ENCODE measurements at regions not wholly inside any gene's neighbourhood (a gene's known extent, or its start where the extent isn't known, plus 50 kb on each side); places are given as distances from the start of the nearest gene placed in this dataset.

GRCh38 chr3:186425788-186426730 lies 64.0 kb upstream of the DGKG start:
- peak overlapping the region; percentile 50 for H3K27ac ChIP-seq
- H3K4me3 ChIP-seq, result no peak overlapping the region
- no peak for DNase-seq (ENCODE audit: extremely low spot score in 2 of 2)
- TF ChIP-seq POLR2A (IDR thresholded peaks at IDR 0.05), result no peak
- peak in 1 of 2 donors; percentile 38 for TF ChIP-seq POLR2AphosphoS5 (IDR thresholded peaks at IDR 0.05; ENCODE audit: insufficient read depth in 1 of 2, low read depth in 1 of 2)
- no peaks in the 10 kb centered on the region for H3K27me3 ChIP-seq
- H3K4me1 ChIP-seq, result peaks cover 9% of the 10 kb centered on the region
- intact Hi-C loops (cut with DNase I), result no loop called here
- no peaks in the 10 kb centered on the region for H3K9me3 ChIP-seq
- H3K36me3 ChIP-seq, result no peaks in the 10 kb centered on the region

- Histone ChIP-seq H3K9me3 (no peaks in the 10 kb centered on the region), H3K36me3 (no peaks in the 10 kb centered on the region), H3K4me1 (peaks cover 9% of the 10 kb centered on the region), H3K4me3 (no peak overlapping the region), H3K27me3 (no peaks in the 10 kb centered on the region), H3K27ac (no peak overlapping the region)
- DNase-seq (ENCODE audit: extremely low spot score in 2 of 2), result no peak
- intact Hi-C loops (cut with DNase I), result no loop called here
- TF ChIP-seq POLR2A (IDR thresholded peaks at IDR 0.05) (no peak), POLR2AphosphoS5 (IDR thresholded peaks at IDR 0.05; ENCODE audit: insufficient read depth in 1 of 2, low read depth in 1 of 2) (no peak), CTCF (IDR thresholded peaks at IDR 0.05) (no peak)
Observed at GRCh38 chr3:186421946-186422345, 59.9 kb upstream of the DGKG start.

- Histone ChIP-seq H3K27me3 (no peaks in the 10 kb centered on the region), H3K27ac (no peak overlapping the region), H3K9me3 (no peaks in the 10 kb centered on the region), H3K4me3 (no peak overlapping the region), H3K4me1 (peaks cover 11% of the 10 kb centered on the region), H3K36me3 (no peaks in the 10 kb centered on the region)
- no peak for DNase-seq (ENCODE audit: extremely low spot score in 2 of 2)
- intact Hi-C loops (cut with DNase I), result loop anchor here (10.0 kb wide), 1 partner anchor 54 kb away; the partner anchor contains the start of gene DGKG
- TF ChIP-seq POLR2A (IDR thresholded peaks at IDR 0.05) (no peak), CTCF (IDR thresholded peaks at IDR 0.05) (no peak), POLR2AphosphoS5 (IDR thresholded peaks at IDR 0.05; ENCODE audit: insufficient read depth in 1 of 2, low read depth in 1 of 2) (no peak)
Observed at GRCh38 chr3:186418671-186419145, 56.7 kb upstream of the DGKG start.

GRCh38 chr3:186417791-186418190 lies 55.8 kb upstream of the DGKG start:
- Histone ChIP-seq H3K4me3 (no peak overlapping the region), H3K9me3 (no peaks in the 10 kb centered on the region), H3K27me3 (no peaks in the 10 kb centered on the region), H3K27ac (no peak overlapping the region), H3K4me1 (peaks cover 11% of the 10 kb centered on the region), H3K36me3 (no peaks in the 10 kb centered on the region)
- TF ChIP-seq POLR2A (IDR thresholded peaks at IDR 0.05) (no peak), CTCF (IDR thresholded peaks at IDR 0.05) (no peak), POLR2AphosphoS5 (IDR thresholded peaks at IDR 0.05; ENCODE audit: insufficient read depth in 1 of 2, low read depth in 1 of 2) (no peak)
- intact Hi-C loops (cut with DNase I), result loop anchor here (10.0 kb wide), 1 partner anchor 53 kb away; the partner anchor contains the start of gene DGKG
- no peak for DNase-seq (ENCODE audit: extremely low spot score in 2 of 2)

- Histone ChIP-seq H3K27ac (no peak overlapping the region), H3K27me3 (no peaks in the 10 kb centered on the region), H3K36me3 (no peaks in the 10 kb centered on the region), H3K4me1 (peaks cover 11% of the 10 kb centered on the region), H3K9me3 (no peaks in the 10 kb centered on the region), H3K4me3 (peak overlapping the region in 1 of 2 donors; percentile 45)
- TF ChIP-seq POLR2AphosphoS5 (IDR thresholded peaks at IDR 0.05; ENCODE audit: insufficient read depth in 1 of 2, low read depth in 1 of 2) (no peak), POLR2A (IDR thresholded peaks at IDR 0.05) (no peak), CTCF (IDR thresholded peaks at IDR 0.05) (no peak)
- intact Hi-C loops (cut with DNase I), result loop anchor here (10.0 kb wide), 1 partner anchor 50 kb away; the partner anchor contains the start of gene DGKG
- DNase-seq (ENCODE audit: extremely low spot score in 2 of 2), result no peak
Observed at GRCh38 chr3:186414735-186415419, 52.8 kb upstream of the DGKG start.
